HUES64 (cell line): ENCODE measurements at regions not wholly inside any gene's neighbourhood (a gene's known extent, or its start where the extent isn't known, plus 50 kb on each side); places are given as distances from the start of the nearest gene placed in this dataset.

Experiments used
- H3K27ac ChIP-seq: 2 replicates; pipeline ENCODE4 v1.7.0; 2013; ENCODE audit warnings: low read depth, low read length, inconsistent platforms
- H3K27me3 ChIP-seq: 2 replicates; pipeline ENCODE4 v1.6.1; 2013; ENCODE audit warnings: mild to moderate bottlenecking, low read length; ENCODE audit not compliant: insufficient read depth
- H3K36me3 ChIP-seq: 2 replicates; pipeline ENCODE4 v1.6.1; 2013; ENCODE audit warnings: mild to moderate bottlenecking, low read length; ENCODE audit not compliant: insufficient read depth
- H3K4me1 ChIP-seq: 2 replicates; pipeline ENCODE4 v1.6.1; 2013; ENCODE audit warnings: mild to moderate bottlenecking, low read length, moderate library complexity; ENCODE audit not compliant: insufficient read depth
- H3K4me3 ChIP-seq: 2 replicates; pipeline ENCODE4 v1.5.1; 2013; ENCODE audit warnings: mild to moderate bottlenecking, low read length, moderate library complexity
- H3K9ac ChIP-seq: 2 replicates; pipeline ENCODE4 v1.6.1; 2013; ENCODE audit warnings: mild to moderate bottlenecking, low read depth, low read length
- H3K9me3 ChIP-seq: 2 replicates; pipeline ENCODE4 v1.6.1; 2013; ENCODE audit warnings: low read depth, low read length; ENCODE audit not compliant: insufficient read depth
- WGBS: fragments of 150-250, 120-280 bp; methylation state at CpG from one replicate; pipeline ENCODE4 v1.1.7; 2013; ENCODE audit warnings: missing lambda C conversion rate; 5-methylcytosine and 5-hydroxymethylcytosine counted together

- Histone ChIP-seq H3K9ac (no peak overlapping the region), H3K27me3 (no peaks in the 10 kb centered on the region), H3K4me3 (no peak overlapping the region), H3K9me3 (no peaks in the 10 kb centered on the region), H3K36me3 (no peaks in the 10 kb centered on the region), H3K27ac (no peak overlapping the region), H3K4me1 (no peaks in the 10 kb centered on the region)
- 98% methylated on average over 3 of the region's 3 CpGs for WGBS
These were observed 89.8 kb upstream of the RTL6 start for GRCh38 chr22:44587737-44588310.

GRCh38 chr22:44586999-44587736 is 89.1 kb upstream of the RTL6 start:
- no peaks in the 10 kb centered on the region for H3K27me3 ChIP-seq
- H3K9ac ChIP-seq = no peak overlapping the region
- H3K27ac ChIP-seq = no peak overlapping the region
- H3K9me3 ChIP-seq = no peaks in the 10 kb centered on the region
- 93% methylated on average over 24 of the region's 24 CpGs for WGBS
- no peaks in the 10 kb centered on the region for H3K36me3 ChIP-seq
- no peaks in the 10 kb centered on the region for H3K4me1 ChIP-seq
- no peak overlapping the region for H3K4me3 ChIP-seq

- Histone ChIP-seq H3K27me3 (no peaks in the 10 kb centered on the region), H3K4me1 (no peaks in the 10 kb centered on the region), H3K9ac (no peak overlapping the region), H3K27ac (no peak overlapping the region), H3K9me3 (no peaks in the 10 kb centered on the region), H3K4me3 (no peak overlapping the region), H3K36me3 (no peaks in the 10 kb centered on the region)
- WGBS = 83% methylated on average over 18 of the region's 18 CpGs
These were observed 88.4 kb upstream of the RTL6 start for GRCh38 chr22:44586351-44586990.

- Histone ChIP-seq H3K27ac (no peak overlapping the region), H3K4me1 (no peaks in the 10 kb centered on the region), H3K36me3 (no peaks in the 10 kb centered on the region), H3K9ac (no peak overlapping the region), H3K4me3 (no peak overlapping the region), H3K27me3 (no peaks in the 10 kb centered on the region), H3K9me3 (no peaks in the 10 kb centered on the region)
- WGBS = 92% methylated on average over 20 of the region's 20 CpGs
These were observed 87.7 kb upstream of the RTL6 start for GRCh38 chr22:44585559-44586350.

- H3K27ac ChIP-seq = no peak overlapping the region
- H3K4me3 ChIP-seq = no peak overlapping the region
- no peak overlapping the region for H3K9ac ChIP-seq
- no peaks in the 10 kb centered on the region for H3K36me3 ChIP-seq
- WGBS = 91% methylated on average over 6 of the region's 7 CpGs
- H3K27me3 ChIP-seq = no peaks in the 10 kb centered on the region
- no peaks in the 10 kb centered on the region for H3K9me3 ChIP-seq
- H3K4me1 ChIP-seq = no peaks in the 10 kb centered on the region
These were observed 86.3 kb upstream of the RTL6 start for GRCh38 chr22:44584256-44584902.

- no peaks in the 10 kb centered on the region for H3K9me3 ChIP-seq
These were observed 85.8 kb upstream of the RTL6 start for GRCh38 chr22:44583854-44584253.

GRCh38 chr22:44583061-44583760 is 85.2 kb upstream of the RTL6 start:
- no peak overlapping the region for H3K4me3 ChIP-seq
- H3K9me3 ChIP-seq = no peaks in the 10 kb centered on the region
- 79% methylated on average over 15 of the region's 15 CpGs for WGBS
- no peak overlapping the region for H3K9ac ChIP-seq
- no peaks in the 10 kb centered on the region for H3K27me3 ChIP-seq
- no peak overlapping the region for H3K27ac ChIP-seq
- no peaks in the 10 kb centered on the region for H3K4me1 ChIP-seq
- no peaks in the 10 kb centered on the region for H3K36me3 ChIP-seq

More at GRCh38 chr22:44583854-44584253, 85.8 kb upstream of the RTL6 start:
- Histone ChIP-seq H3K36me3 (no peaks in the 10 kb centered on the region), H3K27ac (no peak overlapping the region), H3K9ac (no peak overlapping the region), H3K4me1 (no peaks in the 10 kb centered on the region), H3K27me3 (no peaks in the 10 kb centered on the region), H3K4me3 (no peak overlapping the region)
- WGBS = 75% methylated on average over 12 of the region's 12 CpGs

GRCh38 chr22:44582016-44582415 is 84.0 kb upstream of the RTL6 start:
- Histone ChIP-seq H3K9me3 (no peaks in the 10 kb centered on the region), H3K9ac (no peak overlapping the region), H3K36me3 (no peaks in the 10 kb centered on the region), H3K27ac (no peak overlapping the region), H3K27me3 (no peaks in the 10 kb centered on the region), H3K4me1 (no peaks in the 10 kb centered on the region), H3K4me3 (no peak overlapping the region)
- 91% methylated on average over 10 of the region's 10 CpGs for WGBS

GRCh38 chr22:44581096-44581435 is 83.0 kb upstream of the RTL6 start:
- H3K9me3 ChIP-seq = no peaks in the 10 kb centered on the region
- no peak overlapping the region for H3K27ac ChIP-seq
- no peaks in the 10 kb centered on the region for H3K36me3 ChIP-seq
- no peaks in the 10 kb centered on the region for H3K4me1 ChIP-seq
- no peaks in the 10 kb centered on the region for H3K27me3 ChIP-seq
- H3K4me3 ChIP-seq = no peak overlapping the region
- 84% methylated on average over 12 of the region's 12 CpGs for WGBS
- no peak overlapping the region for H3K9ac ChIP-seq

GRCh38 chr22:44580176-44581095 is 82.4 kb upstream of the RTL6 start:
- WGBS = 92% methylated on average over 22 of the region's 22 CpGs
- H3K4me1 ChIP-seq = no peaks in the 10 kb centered on the region
- no peaks in the 10 kb centered on the region for H3K36me3 ChIP-seq
- no peak overlapping the region for H3K4me3 ChIP-seq
- H3K27me3 ChIP-seq = no peaks in the 10 kb centered on the region
- H3K9me3 ChIP-seq = no peaks in the 10 kb centered on the region
- no peak overlapping the region for H3K27ac ChIP-seq
- H3K9ac ChIP-seq = no peak overlapping the region
